SHP77 treated with DMSO at 0.1 percent for 48 hours (cell line): ENCODE measurements at regions not wholly inside any gene's neighbourhood (a gene's known extent, or its start where the extent isn't known, plus 50 kb on each side); places are given as distances from the start of the nearest gene placed in this dataset.
"Not testable (repeated sequence)": the region's sequence is repeated elsewhere in the genome, so short reads cannot be mapped to it uniquely, and the experiment has no call there.

Experiments
- DNase-seq: peaks from one replicate; lab custom pipeline; 2025; lab: John Stamatoyannopoulos, UW

DNA sequence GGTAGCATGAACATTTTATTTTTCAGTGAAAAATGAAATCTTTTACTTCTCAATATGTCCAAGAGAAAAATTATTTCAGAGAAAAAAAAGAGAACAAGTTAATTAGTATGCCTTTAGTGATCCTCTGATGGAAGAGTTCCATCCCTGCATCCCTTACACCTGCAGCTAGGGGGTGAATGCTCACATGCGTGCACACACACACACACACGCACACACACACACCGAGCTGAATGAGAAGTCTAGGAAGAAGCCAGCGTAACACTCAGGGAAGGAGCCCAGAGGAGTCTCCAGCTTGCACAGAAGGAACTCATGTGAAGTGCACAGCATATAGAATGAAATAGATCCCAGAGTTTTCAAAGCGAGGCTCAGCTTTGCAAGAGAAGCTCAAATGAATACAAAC, 510.5 kb downstream of the IRS2 start:
- DNase-seq, result no peak

DNA sequence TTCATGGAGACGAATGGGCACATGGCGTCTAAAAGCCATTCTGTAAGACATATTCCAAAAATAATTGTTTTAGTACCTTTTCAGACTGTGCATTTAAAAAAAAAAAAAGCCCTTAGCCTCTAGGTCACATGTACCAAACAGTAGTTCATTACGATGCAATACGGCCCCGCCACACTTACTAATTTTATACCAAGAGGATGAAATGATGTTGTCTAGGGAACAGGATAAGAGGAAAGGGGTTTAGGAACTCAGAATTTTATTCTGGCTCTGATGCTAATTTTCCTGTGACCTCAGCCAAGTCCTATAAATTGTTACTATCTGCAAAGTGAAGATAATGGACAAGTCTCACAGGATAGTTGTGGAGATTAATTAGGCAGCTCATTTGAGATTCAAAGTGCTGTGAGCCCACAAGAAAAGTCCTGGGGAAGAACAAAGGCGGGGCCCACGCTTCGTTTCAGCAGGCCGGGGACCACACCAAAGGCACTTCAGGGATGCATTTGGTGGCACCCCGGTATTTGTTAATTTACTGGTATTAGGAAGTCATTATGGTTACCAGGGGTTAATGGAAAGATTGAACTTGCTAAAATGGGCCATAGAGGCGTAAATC, 511.1 kb downstream of the IRS2 start:
- no peak for DNase-seq

DNA sequence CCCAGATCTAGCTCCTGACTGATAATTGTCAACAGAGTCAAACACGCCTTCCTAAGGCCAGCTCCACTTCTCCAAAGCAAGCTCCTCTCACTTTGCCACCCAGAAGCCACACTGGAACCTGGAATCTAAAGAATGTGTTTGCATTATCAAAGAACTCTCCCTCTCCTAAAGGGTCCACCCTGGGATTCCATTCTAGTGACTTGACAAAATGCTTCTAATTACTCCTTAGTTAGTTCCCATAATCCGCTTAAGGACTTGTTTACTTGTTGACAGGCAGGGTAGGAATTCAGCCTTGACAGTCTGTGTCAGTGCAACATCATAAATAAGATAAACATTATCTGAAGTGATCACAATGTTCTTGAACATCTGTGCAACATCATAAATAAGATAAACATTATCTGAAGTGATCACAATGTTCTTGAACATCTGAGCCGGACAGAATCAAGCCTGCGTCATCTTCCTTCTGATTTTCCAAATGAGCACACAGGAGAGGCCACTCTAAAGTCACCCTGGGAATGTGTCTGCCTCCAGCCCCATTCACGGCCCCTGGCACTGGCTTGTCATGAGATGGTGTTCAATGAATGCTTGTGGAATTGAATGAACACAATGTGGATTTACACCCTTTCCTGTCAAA, 512.1 kb downstream of the IRS2 start:
- no peak for DNase-seq

DNA sequence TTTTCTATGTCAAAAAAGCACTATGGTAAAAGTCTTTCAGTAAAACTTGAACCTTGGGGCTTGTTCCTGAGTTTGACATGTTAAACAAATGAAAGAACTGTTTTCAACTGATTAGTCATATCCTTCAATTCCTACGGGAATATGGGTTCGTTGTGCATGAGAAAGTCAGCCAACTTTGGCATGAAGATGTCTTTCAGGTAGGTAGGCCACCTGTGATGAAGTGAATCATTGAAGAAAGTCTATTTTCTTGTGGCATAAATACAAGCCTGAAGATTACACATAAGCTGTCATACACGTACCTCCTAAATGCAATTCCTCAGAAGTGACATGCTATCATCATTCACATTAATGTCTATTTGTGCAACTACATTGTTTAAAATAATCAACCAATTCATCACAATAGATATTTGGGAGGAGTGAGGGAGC, 513.0 kb downstream of the IRS2 start:
- DNase-seq, result no peak

DNA sequence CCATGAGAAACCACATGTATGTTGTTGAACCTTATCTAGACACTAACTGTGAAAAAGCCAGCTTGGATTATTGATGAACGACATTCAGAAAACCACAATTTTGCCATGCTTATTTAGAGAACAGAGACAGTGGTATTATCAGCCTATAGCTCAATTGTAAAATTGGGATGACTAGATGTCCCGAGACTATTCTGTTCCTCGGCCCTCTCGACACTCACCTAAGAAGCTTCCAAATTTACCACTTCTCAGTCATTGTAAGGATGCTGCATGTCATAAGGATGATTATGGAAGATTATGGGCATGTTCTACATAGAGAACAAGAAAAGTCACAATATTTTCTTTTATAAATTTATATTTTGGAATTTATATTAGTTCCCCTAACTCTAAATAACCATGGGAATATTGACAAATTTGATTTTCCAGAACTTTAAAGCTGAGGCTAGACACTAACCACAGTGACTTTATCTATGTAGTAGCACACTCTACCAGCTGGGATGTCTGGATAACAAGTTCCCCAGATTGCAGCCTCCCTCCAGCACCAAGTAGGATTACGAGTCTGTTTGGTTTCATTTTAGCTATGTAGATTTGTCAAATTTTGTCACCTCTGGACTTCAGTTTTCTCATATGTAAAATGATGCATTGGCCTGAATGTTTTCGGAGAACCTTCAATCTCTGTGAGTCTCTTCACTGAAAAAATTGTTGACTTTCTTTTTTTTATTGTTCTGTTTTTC, 513.6 kb downstream of the IRS2 start:
- DNase-seq, result no peak

DNA sequence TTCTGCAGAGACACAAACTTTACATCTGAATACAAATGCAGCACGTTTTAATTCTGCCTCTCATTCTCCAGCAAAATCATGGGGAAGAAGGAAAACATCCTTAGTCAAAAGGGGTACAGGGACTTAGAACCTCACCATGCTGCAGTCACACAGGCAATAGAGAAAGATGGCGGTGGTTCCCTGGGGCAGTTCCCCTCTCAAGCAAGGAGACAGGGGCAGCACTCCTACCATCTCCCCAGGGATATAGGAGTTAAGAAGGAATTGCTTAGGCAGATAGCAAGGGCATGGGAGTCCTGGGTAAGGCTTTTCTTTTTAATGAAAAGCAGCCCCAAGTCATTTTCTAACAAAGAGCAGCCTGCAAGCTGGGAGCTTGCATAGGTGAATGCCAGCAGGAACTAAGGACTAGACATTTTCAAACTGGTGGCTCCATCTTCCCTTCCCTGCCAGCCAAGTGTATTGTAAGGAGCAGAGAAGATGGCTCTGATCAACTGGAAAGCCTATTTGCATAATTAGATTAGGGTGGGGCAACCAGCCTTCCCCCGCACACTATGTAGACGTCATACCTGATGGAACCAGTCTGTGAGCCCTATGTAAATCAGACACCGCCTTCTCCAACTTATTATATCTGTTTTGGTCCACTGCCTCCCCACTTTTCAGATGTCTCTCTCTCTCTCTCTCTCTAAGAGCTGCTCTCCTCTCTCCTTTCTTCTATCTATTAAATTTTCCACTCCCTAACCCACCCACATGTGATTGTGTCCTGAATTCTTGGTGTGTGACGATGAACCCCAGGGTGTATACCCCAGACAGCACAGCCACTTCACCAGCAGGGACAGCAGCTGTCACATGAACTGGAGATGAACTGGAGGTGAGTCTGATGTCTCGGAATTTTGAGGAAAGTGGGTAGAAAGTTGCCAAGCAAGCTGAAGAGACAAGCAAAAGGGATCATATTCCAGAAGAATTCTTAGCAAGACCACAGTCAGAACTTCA, 514.5 kb downstream of the IRS2 start:
- DNase-seq, result no peak

DNA sequence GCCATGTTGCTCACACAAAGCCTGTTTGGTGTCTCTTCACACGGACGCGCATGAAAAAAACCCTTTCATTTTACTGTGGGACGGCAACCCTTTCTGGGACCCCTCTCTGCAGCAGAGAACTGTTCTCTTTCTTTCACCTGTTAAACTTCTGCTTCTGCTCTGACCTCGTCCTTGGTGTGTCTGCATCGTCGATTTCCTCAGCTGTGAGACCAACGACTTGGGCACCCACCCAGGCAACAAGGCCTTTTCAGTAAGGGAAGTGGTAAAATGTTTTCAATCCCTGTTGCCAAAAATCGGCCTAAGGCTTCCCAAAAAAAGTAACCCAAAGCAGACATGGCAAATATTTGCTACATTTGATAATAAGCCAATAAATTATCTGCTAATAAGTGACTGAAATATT, 515.3 kb downstream of the IRS2 start:
- no peak for DNase-seq

DNA sequence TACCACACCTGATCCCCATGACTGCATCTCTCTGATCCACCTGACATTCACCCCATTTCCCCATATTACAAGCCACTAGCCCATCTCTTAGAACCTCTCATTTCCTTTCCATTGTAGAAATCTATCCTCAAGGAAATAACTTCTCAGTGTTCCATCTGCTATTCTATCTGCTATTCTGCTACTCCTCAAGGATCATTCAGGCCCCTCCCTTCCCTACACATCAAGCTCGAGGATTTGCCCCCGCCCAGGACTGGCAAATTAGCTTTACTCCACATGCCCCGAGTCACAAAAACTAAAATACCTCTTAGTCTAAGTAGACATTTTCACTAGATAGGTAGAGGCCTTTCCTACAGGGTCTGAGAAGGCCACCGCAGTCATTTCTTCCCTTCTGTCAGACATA, 517.0 kb downstream of the IRS2 start:
- DNase-seq, result not testable (repeated sequence)

DNA sequence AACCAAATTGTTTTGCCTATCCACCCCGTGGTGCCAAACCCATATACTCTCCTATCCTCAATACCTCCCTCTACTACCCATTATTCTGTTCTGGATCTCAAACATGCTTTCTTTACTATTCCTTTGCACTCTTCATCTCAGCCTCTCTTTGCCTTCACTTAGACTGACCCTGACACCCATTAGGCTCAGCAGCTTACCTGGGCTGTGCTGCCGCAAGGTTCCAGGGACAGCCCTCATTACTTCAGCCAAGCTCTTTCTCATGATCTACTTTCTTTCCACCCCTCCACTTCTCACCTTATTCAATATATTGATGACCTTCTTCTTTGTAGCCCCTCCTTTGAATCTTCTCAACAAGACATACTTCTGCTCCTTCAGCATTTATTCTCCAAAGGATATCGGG, 517.9 kb downstream of the IRS2 start:
- not testable (repeated sequence) for DNase-seq

DNA sequence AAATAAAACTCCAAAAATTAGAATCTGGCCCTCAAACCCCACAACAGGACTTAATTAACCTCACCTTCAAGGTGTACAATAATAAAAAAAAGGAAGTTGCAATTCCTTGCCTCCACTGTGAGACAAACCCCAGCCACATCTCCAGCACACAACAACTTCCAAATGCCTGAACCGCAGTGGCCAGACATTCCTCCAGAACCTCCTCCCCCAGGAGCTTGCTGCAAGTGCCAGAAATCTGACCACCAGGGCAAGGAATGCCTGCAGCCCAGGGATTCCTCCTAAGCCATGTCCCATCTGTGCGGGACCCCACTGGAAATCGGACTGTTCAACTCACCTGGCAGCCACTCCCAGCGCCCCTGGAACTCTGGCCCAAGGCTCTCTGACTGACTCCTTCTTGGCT, 519.0 kb downstream of the IRS2 start:
- DNase-seq, result not testable (repeated sequence)

DNA sequence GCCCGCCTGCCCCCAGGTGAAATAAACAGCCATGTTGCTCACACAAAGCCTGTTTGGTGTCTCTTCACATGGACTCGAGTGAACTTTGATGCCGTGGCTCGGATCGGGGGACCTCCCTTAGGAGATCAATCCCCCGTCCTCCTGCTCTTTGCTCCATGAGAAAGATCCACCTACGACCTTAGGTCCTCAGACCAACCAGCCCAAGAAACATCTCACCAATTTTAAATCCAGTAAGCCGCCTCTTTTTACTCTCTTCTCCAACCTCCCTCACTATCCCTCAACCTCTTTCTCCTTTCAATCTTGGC, 521.0 kb downstream of the IRS2 start:
- not testable (repeated sequence) for DNase-seq

DNA sequence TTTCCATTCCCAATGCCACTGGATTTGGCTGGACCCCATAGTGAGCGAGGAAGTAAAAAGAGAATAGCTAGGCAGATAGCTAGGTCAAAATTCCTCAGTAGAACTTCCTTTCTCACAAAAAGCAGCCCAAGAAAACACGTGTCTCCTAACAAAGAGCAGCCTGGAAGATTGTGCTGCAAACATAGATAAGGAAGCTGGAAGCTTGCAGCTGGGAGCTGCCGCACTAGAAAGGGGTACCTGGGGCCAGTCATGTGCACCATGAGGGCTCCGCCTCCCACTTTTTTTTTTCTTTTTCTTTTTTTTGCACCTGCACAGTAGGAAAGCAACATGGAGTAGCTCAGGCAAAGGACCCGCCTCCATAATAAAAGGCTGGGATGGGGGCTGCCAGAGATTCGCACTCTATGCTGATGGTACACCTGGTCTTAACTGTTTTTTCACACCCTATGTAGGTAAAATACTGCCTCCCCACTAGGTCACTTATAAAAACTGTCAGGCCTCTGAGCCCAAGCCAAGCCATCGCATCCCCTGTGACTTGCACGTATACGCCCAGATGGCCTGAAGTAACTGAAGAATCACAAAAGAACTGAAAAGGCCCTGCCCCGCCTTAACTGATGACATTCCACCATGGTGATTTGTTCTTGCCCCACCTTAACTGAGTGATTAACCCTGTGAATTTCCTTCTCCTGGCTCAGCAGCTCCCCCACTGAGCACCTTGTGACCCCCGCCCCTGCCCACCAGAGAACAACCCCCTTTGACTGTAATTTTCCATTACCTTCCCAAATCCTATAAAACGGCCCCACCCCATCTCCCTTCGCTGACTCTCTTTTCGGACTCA, 521.6 kb downstream of the IRS2 start:
- not testable (repeated sequence) for DNase-seq

DNA sequence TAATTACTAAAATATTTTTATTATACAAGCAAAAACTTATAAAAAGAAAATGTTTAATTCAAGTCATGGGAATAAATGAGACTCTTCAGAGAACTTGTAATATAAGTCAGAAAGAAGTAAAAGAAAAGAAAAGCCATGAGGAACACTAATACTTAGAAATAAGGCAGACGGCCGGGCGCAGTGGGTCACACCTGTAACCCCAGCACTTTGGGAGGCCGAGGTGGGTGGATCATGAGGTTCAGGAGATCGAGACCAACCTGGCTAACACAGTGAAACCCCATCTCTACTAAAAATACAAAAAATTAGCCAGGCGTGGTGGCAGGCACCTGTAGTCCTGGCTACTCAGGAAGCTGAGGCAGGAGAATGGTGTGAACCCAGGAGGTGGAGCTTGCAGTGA, 528.6 kb downstream of the IRS2 start:
- DNase-seq, result not testable (repeated sequence)
